GM23338 (cell line): ENCODE measurements at regions not wholly inside any gene's neighbourhood (a gene's known extent, or its start where the extent isn't known, plus 50 kb on each side); places are given as distances from the start of the nearest gene placed in this dataset.

ENCODE experiments used
- ATAC-seq: fragments of 200-7000 bp; cut with Tn5 transposase; 3 replicates; pipeline ENCODE4 v1.9.1; 2020
- DNase-seq: peaks from one replicate; pipeline ENCODE4 v3.0.0-alpha.2; 2015; ENCODE audit warnings: low spot score
- H2AFZ ChIP-seq: fragments of 200-600 bp; sonication (generic); 2 replicates; pipeline ENCODE4 v1.8.0; 2016; ENCODE audit warnings: antibody characterized with exemption, mild to moderate bottlenecking, moderate library complexity
- H3F3A ChIP-seq: fragments of 200-600 bp; sonication (generic); replicated peaks from 2 replicates; pipeline ENCODE4 v1.8.0; 2017; ENCODE audit warnings: antibody characterized with exemption, mixed run types, low read depth
- H3K27ac ChIP-seq: fragments of 200-600 bp; sonication (generic); 2 replicates; pipeline ENCODE4 v1.6.1; 2016; ENCODE audit warnings: low read depth
- H3K27me3 ChIP-seq: fragments of 200-600 bp; sonication (generic); 2 replicates; pipeline ENCODE4 v1.8.0; 2016; ENCODE audit warnings: mild to moderate bottlenecking, mixed run types, moderate library complexity; ENCODE audit not compliant: insufficient read depth
- H3K36me3 ChIP-seq: fragments of 200-600 bp; sonication (generic); 2 replicates; pipeline ENCODE4 v1.8.0; 2016; ENCODE audit warnings: mild to moderate bottlenecking; ENCODE audit not compliant: insufficient read depth
- H3K4me1 ChIP-seq: fragments of 200-600 bp; sonication (generic); 2 replicates; pipeline ENCODE4 v1.8.0; 2016; ENCODE audit warnings: mild to moderate bottlenecking, moderate library complexity; ENCODE audit not compliant: insufficient read depth
- H3K4me2 ChIP-seq: fragments of 200-600 bp; sonication (generic); 2 replicates; pipeline ENCODE4 v1.7.1; 2017; ENCODE audit warnings: mixed run types
- H3K4me3 ChIP-seq: fragments of 200-600 bp; sonication (generic); 2 replicates; pipeline ENCODE4 v1.6.1; 2016; ENCODE audit warnings: mixed run types
- H3K79me2 ChIP-seq: fragments of 200-600 bp; sonication (generic); replicated peaks from 2 replicates; pipeline ENCODE4 v1.8.0; 2017; ENCODE audit warnings: mild to moderate bottlenecking; ENCODE audit not compliant: insufficient read depth
- H3K9me2 ChIP-seq: fragments of 200-600 bp; sonication (generic); 2 replicates; pipeline ENCODE4 v1.8.0; 2017; ENCODE audit not compliant: insufficient read depth
- H4K20me1 ChIP-seq: fragments of 200-600 bp; sonication (generic); replicated peaks from 2 replicates; pipeline ENCODE4 v1.8.0; 2017; ENCODE audit warnings: mild to moderate bottlenecking; ENCODE audit not compliant: insufficient read depth
- H3K27ac Mint-ChIP-seq: 2 replicates; pipeline ENCODE4 v1.8.0; 2020; ENCODE audit warnings: inconsistent platforms, mild to moderate bottlenecking, moderate library complexity, mixed read lengths
- H3K27me3 Mint-ChIP-seq: 3 replicates; pipeline ENCODE4 v1.8.0; 2022; ENCODE audit warnings: low read depth, mild to moderate bottlenecking, moderate library complexity, mixed read lengths, inconsistent platforms; ENCODE audit not compliant: insufficient read depth, poor library complexity
- H3K36me3 Mint-ChIP-seq: 3 replicates; pipeline ENCODE4 v1.8.0; 2021; ENCODE audit warnings: low read depth, mild to moderate bottlenecking, inconsistent platforms, moderate library complexity, mixed read lengths
- H3K4me1 Mint-ChIP-seq: 3 replicates; pipeline ENCODE4 v1.8.0; 2020; ENCODE audit warnings: mild to moderate bottlenecking, inconsistent platforms, mixed read lengths
- H3K4me3 Mint-ChIP-seq: 3 replicates; pipeline ENCODE4 v1.8.0; 2021; ENCODE audit warnings: moderate library complexity, mild to moderate bottlenecking, inconsistent platforms, mixed read lengths
- H3K9me3 Mint-ChIP-seq: 3 replicates; pipeline ENCODE4 v1.8.0; 2020; ENCODE audit warnings: moderate library complexity, mild to moderate bottlenecking, inconsistent platforms, mixed read lengths
- EZH2phosphoT487 ChIP-seq: fragments of 200-600 bp; sonication (generic); IDR thresholded peaks from one replicate; pipeline ENCODE4 v1.8.1; 2018; ENCODE audit warnings: antibody characterized with exemption; ENCODE audit not compliant: unreplicated experiment
- JUNB ChIP-seq: IDR thresholded peaks from one replicate; pipeline ENCODE4 v1.6.1; 2016; ENCODE audit warnings: antibody characterized with exemption; ENCODE audit not compliant: unreplicated experiment
- NANOG ChIP-seq: IDR thresholded peaks from 2 replicates; pipeline ENCODE4 v1.6.1; 2016; ENCODE audit warnings: antibody characterized with exemption, borderline replicate concordance
- STAT1 ChIP-seq: IDR thresholded peaks from one replicate; pipeline ENCODE4 v1.6.1; 2016; ENCODE audit warnings: antibody characterized with exemption; ENCODE audit not compliant: unreplicated experiment
- ZNF331 ChIP-seq: fragments of 250-450 bp; sonication (Bioruptor Pico); IDR thresholded peaks from 2 replicates; pipeline ENCODE4 v1.5.0; 2020; ENCODE audit warnings: low read depth, mild to moderate bottlenecking, moderate library complexity
- TF ChIP-seq, protein P1 (sequence below): IDR thresholded peaks from 2 replicates; pipeline ENCODE4 v1.6.1; 2016; ENCODE audit warnings: antibody characterized with exemption
- TF ChIP-seq, protein P2 (sequence below): IDR thresholded peaks from one replicate; pipeline ENCODE4 v1.6.1; 2018; ENCODE audit warnings: antibody characterized with exemption; ENCODE audit not compliant: unreplicated experiment

DNA sequence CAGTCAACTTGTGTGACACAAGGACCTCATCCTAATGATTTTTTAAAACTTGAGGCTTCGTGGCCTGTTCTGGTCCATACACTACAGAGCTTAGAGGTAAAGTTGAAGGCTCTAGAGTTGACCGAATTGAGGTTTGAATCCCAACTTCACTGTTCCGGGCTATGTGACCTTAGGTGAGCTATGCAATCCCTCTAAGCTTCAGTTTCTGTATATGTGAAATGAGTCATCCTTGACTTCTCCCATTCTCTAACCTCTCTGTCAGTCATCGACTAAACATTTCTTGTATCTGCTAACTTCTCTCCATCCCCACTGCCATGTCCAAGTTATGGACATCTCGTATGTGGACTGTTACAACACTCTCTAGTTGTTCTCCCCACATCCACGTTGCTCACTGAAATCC, 178.2 kb upstream of the TMEM45B start (continued):
- TF ChIP-seq, protein P1, sequence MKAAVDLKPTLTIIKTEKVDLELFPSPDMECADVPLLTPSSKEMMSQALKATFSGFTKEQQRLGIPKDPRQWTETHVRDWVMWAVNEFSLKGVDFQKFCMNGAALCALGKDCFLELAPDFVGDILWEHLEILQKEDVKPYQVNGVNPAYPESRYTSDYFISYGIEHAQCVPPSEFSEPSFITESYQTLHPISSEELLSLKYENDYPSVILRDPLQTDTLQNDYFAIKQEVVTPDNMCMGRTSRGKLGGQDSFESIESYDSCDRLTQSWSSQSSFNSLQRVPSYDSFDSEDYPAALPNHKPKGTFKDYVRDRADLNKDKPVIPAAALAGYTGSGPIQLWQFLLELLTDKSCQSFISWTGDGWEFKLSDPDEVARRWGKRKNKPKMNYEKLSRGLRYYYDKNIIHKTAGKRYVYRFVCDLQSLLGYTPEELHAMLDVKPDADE = no peak

DNA sequence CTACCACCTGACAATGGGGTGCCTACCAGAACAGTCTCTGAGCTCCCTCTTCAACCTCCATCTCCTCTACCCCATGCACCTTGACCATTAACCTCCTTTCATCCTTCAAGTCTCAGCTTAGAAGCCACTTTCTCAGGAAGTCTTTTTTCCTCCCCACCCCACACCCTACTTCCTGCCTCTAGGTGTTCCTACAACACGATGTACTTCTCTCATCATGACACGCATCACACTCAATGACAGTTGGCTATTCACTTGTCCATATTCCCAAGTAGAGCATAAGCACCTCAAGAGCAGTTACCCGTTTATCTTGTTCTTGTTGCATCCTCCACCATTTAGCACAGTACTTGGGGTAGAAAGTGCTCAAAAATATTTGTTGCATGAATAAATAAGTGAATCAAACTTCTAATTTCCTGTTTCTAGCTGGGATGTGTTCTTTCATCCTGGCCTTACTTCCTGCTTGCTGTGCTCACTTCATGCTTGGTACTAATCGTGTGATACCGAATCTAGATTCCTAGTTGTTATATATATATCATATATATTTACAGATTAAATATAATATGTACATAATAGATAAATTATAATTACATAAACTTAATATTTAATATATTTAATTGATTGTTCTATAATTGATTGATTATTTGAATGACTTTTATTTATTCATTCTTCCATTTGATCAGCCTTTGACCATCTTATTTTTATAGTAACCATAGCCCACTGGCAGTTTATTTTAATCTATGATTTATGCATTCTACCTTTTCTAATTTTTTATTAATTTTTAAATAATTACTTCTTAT, 177.5 kb upstream of the TMEM45B start:
- Histone ChIP-seq H3K27me3 (no peaks in the 10 kb centered on the region), H3K27ac (no peak overlapping the region), H3K9me2 (peaks cover 11% of the 10 kb centered on the region; the same call in 1 of the 2 replicates)

DNA sequence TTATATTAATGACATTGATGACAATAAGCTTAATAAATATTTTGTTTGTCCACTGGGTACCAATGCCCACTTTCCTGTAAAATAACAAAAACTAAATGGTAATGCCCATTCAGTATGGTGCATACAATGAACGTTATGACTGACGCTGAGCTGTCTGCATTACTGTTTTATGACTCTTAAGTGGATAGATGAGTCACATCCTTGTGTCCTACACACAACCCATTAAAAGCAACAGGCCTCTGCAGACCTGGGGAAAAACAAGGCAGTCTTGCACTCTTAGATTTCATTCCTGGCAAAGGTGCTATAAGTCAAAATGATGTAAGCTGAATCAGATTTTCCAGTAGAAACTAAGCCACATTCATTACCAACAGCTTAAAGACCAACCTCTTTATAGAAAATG, 176.3 kb upstream of the TMEM45B start:
- H3K36me3 ChIP-seq = no peaks in the 10 kb centered on the region
- no peak for ATAC-seq
- no peak overlapping the region for H3K4me2 ChIP-seq

More for the DNA sequence above, 177.5 kb upstream of the TMEM45B start:
- no peak overlapping the region for H2AFZ ChIP-seq
- no peaks in the 10 kb centered on the region for H4K20me1 ChIP-seq
- Mint-ChIP-seq H3K27me3 (no peaks in the 10 kb centered on the region), H3K4me3 (no peak overlapping the region), H3K36me3 (no peaks in the 10 kb centered on the region), H3K4me1 (no peaks in the 10 kb centered on the region), H3K27ac (no peak overlapping the region), H3K9me3 (no peaks in the 10 kb centered on the region)
- H3K36me3 ChIP-seq = no peaks in the 10 kb centered on the region
- H3K4me3 ChIP-seq = no peak overlapping the region
- no peak overlapping the region for H3K4me2 ChIP-seq
- H3K4me1 ChIP-seq = no peaks in the 10 kb centered on the region
- DNase-seq (no peak), ATAC-seq (no peak)
- H3F3A ChIP-seq = no peaks in the 10 kb centered on the region
- no peaks in the 10 kb centered on the region for H3K79me2 ChIP-seq
- TF ChIP-seq ZNF331 (CRISPR knock-in tag) (no peak), EZH2phosphoT487 (no peak), JUNB (no peak), STAT1 (no peak)
- TF ChIP-seq, protein P2, sequence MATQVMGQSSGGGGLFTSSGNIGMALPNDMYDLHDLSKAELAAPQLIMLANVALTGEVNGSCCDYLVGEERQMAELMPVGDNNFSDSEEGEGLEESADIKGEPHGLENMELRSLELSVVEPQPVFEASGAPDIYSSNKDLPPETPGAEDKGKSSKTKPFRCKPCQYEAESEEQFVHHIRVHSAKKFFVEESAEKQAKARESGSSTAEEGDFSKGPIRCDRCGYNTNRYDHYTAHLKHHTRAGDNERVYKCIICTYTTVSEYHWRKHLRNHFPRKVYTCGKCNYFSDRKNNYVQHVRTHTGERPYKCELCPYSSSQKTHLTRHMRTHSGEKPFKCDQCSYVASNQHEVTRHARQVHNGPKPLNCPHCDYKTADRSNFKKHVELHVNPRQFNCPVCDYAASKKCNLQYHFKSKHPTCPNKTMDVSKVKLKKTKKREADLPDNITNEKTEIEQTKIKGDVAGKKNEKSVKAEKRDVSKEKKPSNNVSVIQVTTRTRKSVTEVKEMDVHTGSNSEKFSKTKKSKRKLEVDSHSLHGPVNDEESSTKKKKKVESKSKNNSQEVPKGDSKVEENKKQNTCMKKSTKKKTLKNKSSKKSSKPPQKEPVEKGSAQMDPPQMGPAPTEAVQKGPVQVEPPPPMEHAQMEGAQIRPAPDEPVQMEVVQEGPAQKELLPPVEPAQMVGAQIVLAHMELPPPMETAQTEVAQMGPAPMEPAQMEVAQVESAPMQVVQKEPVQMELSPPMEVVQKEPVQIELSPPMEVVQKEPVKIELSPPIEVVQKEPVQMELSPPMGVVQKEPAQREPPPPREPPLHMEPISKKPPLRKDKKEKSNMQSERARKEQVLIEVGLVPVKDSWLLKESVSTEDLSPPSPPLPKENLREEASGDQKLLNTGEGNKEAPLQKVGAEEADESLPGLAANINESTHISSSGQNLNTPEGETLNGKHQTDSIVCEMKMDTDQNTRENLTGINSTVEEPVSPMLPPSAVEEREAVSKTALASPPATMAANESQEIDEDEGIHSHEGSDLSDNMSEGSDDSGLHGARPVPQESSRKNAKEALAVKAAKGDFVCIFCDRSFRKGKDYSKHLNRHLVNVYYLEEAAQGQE = no peak

More for the DNA sequence above, 176.3 kb upstream of the TMEM45B start:
- no peak overlapping the region for H3K27ac Mint-ChIP-seq
- H3K27me3 ChIP-seq = no peaks in the 10 kb centered on the region
- no peaks in the 10 kb centered on the region for H3K36me3 Mint-ChIP-seq
- no peaks in the 10 kb centered on the region for H3F3A ChIP-seq
- no peak for DNase-seq
- no peaks in the 10 kb centered on the region for H3K4me1 Mint-ChIP-seq
- no peaks in the 10 kb centered on the region for H3K9me3 Mint-ChIP-seq
- H3K4me1 ChIP-seq = no peaks in the 10 kb centered on the region
- H3K79me2 ChIP-seq = no peaks in the 10 kb centered on the region
- H3K4me3 ChIP-seq = no peak overlapping the region
- H3K4me3 Mint-ChIP-seq = no peak overlapping the region
- peaks cover 11% of the 10 kb centered on the region; the same call in 1 of the 2 replicates for H3K9me2 ChIP-seq
- H3K27ac ChIP-seq = no peak overlapping the region
- H2AFZ ChIP-seq = no peak overlapping the region
- no peaks in the 10 kb centered on the region for H4K20me1 ChIP-seq
- H3K27me3 Mint-ChIP-seq = no peaks in the 10 kb centered on the region
- TF ChIP-seq EZH2phosphoT487 = no peak
- no peak for TF ChIP-seq ZNF331 (CRISPR knock-in tag)
- no peak for TF ChIP-seq NANOG
